CD4-positive, CD25-positive, alpha-beta regulatory T cell (primary cell): ENCODE measurements at regions not wholly inside any gene's neighbourhood (a gene's known extent, or its start where the extent isn't known, plus 50 kb on each side); places are given as distances from the start of the nearest gene placed in this dataset.
A peak's percentile ranks its signal among the peaks of the same experiment; 100 is the strongest.

Experiments
- ATAC-seq, 2 donors: fragments of 150-1000 bp; cut with Tn5 transposase; one replicate each; pipeline ENCODE4 v1.10.0; 2021; ENCODE audit warnings: low read depth in 2 of 2, moderate number of reproducible peaks in 2 of 2, moderate library complexity in 1 of 2
- DNase-seq, 3 donors: peaks; one replicate each; pipeline versions ENCODE4 v3.0.0 to v3.0.0-alpha.2; 2012 to 2022; ENCODE audit warnings: mixed read lengths in 1 of 3
- H3K27ac ChIP-seq: one replicate; pipeline ENCODE4 v1.7.0; 2013; ENCODE audit warnings: mild to moderate bottlenecking, low read length; ENCODE audit not compliant: insufficient read depth, poor library complexity, severe bottlenecking
- H3K27me3 ChIP-seq: one replicate; pipeline ENCODE4 v1.7.0; 2013; ENCODE audit warnings: low read length; ENCODE audit not compliant: control insufficient read depth, insufficient read depth
- H3K36me3 ChIP-seq: one replicate; pipeline ENCODE4 v1.7.0; 2013; ENCODE audit warnings: mild to moderate bottlenecking, low read length, moderate library complexity; ENCODE audit not compliant: control insufficient read depth, insufficient read depth
- H3K4me1 ChIP-seq: 2 replicates; pipeline ENCODE4 v1.7.0; 2013; ENCODE audit warnings: mild to moderate bottlenecking, low read length; ENCODE audit not compliant: insufficient read depth, control insufficient read depth, poor library complexity, severe bottlenecking
- H3K4me3 ChIP-seq: one replicate; pipeline ENCODE4 v1.7.0; 2013; ENCODE audit warnings: low read depth, mild to moderate bottlenecking, low read length, moderate library complexity
- H3K9me3 ChIP-seq, 2 experiments: 1 replicate in 1 of 2; 2 replicates in 1 of 2; pipeline ENCODE4 v1.7.0; 2013; ENCODE audit warnings: low read length in 2 of 2, mild to moderate bottlenecking in 1 of 2, moderate library complexity in 1 of 2; ENCODE audit not compliant: control insufficient read depth in 2 of 2
- H3K27ac Mint-ChIP-seq, 3 donors: one replicate each; pipeline ENCODE4 v1.8.0; 2020 to 2022; ENCODE audit warnings: mild to moderate bottlenecking in 3 of 3, mixed read lengths in 3 of 3, moderate library complexity in 2 of 3
- H3K27me3 Mint-ChIP-seq: one replicate; pipeline ENCODE4 v1.8.0; 2022; ENCODE audit warnings: mild to moderate bottlenecking, mixed read lengths
- H3K36me3 Mint-ChIP-seq: one replicate; pipeline ENCODE4 v1.8.0; 2020; ENCODE audit warnings: mixed read lengths
- H3K4me1 Mint-ChIP-seq, 4 donors: one replicate each; pipeline ENCODE4 v1.8.0; 2020 to 2022; ENCODE audit warnings: mixed read lengths in 4 of 4, mild to moderate bottlenecking in 1 of 4
- H3K4me3 Mint-ChIP-seq, 4 donors: one replicate each; pipeline ENCODE4 v1.8.0; 2020 to 2022; ENCODE audit warnings: mild to moderate bottlenecking in 4 of 4, mixed read lengths in 4 of 4, moderate library complexity in 3 of 4
- H3K9me3 Mint-ChIP-seq, 7 donors: one replicate each; pipeline ENCODE4 v1.8.0; 2020 to 2022; ENCODE audit warnings: mixed read lengths in 7 of 7, mild to moderate bottlenecking in 3 of 7, moderate library complexity in 2 of 7

DNA sequence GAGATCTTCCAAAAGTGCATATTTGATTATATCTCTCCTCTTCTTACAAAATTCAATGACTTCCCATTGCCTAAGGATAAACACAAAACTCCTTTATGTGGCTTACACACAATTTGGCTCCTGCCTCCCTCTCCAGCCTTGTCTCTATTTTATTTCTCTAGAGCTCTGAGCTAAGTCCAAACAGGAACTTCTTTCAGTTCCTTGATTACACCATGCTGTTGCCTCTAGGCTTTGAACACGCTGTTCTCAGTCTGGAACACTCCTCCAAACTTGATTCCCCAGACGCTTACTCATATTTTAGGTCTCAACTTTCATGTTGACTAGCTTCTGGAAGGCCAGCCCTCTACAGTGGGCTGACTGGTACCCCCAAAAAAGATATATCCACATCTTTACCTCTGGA is 258.5 kb downstream of the COG6 start:
- Histone ChIP-seq H3K27me3 (no peaks in the 10 kb centered on the region), H3K27ac (no peak overlapping the region), H3K4me3 (no peak overlapping the region), H3K4me1 (no peaks in the 10 kb centered on the region), H3K36me3 (no peaks in the 10 kb centered on the region), H3K9me3 (no peaks in the 10 kb centered on the region)
- no peak overlapping the region for H3K27ac Mint-ChIP-seq
- ATAC-seq = no peak
- peaks cover 4% of the 10 kb centered on the region for H3K27me3 Mint-ChIP-seq
- no peaks in the 10 kb centered on the region for H3K9me3 Mint-ChIP-seq
- no peaks in the 10 kb centered on the region for H3K36me3 Mint-ChIP-seq
- DNase-seq = no peak
- H3K4me3 Mint-ChIP-seq = peak overlapping the region in 1 of 4 donors; percentile 4
- peaks cover 0 to 4% (median 2%) of the 10 kb centered on the region in 4 donors for H3K4me1 Mint-ChIP-seq

DNA sequence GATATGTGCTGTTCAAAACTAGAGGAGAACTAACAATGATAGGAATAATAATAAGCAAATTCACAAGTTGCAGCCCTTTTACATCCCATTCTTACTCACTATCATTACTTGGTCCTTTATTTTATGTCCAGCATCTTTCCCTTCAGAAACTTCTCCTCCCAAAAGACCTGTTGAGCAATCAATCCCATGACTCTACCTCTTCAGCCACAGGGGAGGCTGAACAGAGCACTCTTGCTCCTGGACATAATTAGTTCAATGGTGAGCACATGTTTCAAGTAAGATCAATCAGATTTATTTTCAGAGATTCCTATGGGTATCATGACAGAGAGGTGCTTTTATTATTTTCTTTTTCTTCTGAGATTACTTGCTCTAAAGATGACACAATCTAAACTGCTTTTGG is 260.0 kb downstream of the COG6 start:
- peaks cover 0 to 2% (median 0%) of the 10 kb centered on the region in 7 donors for H3K9me3 Mint-ChIP-seq
- DNase-seq (no peak), ATAC-seq (no peak)
- H3K36me3 Mint-ChIP-seq = no peaks in the 10 kb centered on the region
- H3K4me1 Mint-ChIP-seq = peaks cover 0 to 4% (median 2%) of the 10 kb centered on the region in 4 donors
- H3K4me3 ChIP-seq = no peak overlapping the region
- peaks cover 4% of the 10 kb centered on the region for H3K27me3 Mint-ChIP-seq
- no peak overlapping the region for H3K27ac ChIP-seq
- H3K27ac Mint-ChIP-seq = no peak overlapping the region
- no peaks in the 10 kb centered on the region for H3K4me1 ChIP-seq
- no peaks in the 10 kb centered on the region for H3K27me3 ChIP-seq
- no peaks in the 10 kb centered on the region for H3K9me3 ChIP-seq
- H3K36me3 ChIP-seq = no peaks in the 10 kb centered on the region
- no peak overlapping the region for H3K4me3 Mint-ChIP-seq

DNA sequence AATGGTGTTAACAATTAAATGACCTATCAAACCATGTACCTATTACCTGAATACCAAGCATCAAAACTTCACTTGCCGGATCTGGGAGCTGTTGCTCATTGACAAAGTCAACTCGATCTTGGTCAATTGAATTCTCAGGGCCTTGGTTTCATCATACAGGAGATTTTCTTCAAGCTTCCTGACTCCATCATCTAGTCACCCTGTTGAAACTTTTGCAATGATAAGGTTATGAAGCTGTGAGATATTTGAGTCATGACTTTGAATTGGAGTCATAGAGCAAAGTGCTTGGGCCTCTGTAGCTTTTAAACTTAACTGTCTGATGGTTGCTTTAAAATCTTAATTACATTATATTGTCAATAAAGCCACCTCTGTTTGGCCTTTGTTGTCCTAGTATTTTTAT is 260.9 kb downstream of the COG6 start:
- ATAC-seq (no peak), DNase-seq (no peak)
- H3K36me3 ChIP-seq = no peaks in the 10 kb centered on the region
- no peaks in the 10 kb centered on the region for H3K9me3 ChIP-seq
- no peak overlapping the region for H3K4me3 Mint-ChIP-seq
- no peaks in the 10 kb centered on the region for H3K36me3 Mint-ChIP-seq
- peaks cover 0 to 4% (median 0%) of the 10 kb centered on the region in 4 donors for H3K4me1 Mint-ChIP-seq
- peaks cover 0 to 2% (median 0%) of the 10 kb centered on the region in 7 donors for H3K9me3 Mint-ChIP-seq
- no peak overlapping the region for H3K27ac Mint-ChIP-seq
- peaks cover 4% of the 10 kb centered on the region for H3K27me3 Mint-ChIP-seq
- H3K27ac ChIP-seq = no peak overlapping the region
- H3K27me3 ChIP-seq = no peaks in the 10 kb centered on the region
- no peak overlapping the region for H3K4me3 ChIP-seq
- H3K4me1 ChIP-seq = no peaks in the 10 kb centered on the region

DNA sequence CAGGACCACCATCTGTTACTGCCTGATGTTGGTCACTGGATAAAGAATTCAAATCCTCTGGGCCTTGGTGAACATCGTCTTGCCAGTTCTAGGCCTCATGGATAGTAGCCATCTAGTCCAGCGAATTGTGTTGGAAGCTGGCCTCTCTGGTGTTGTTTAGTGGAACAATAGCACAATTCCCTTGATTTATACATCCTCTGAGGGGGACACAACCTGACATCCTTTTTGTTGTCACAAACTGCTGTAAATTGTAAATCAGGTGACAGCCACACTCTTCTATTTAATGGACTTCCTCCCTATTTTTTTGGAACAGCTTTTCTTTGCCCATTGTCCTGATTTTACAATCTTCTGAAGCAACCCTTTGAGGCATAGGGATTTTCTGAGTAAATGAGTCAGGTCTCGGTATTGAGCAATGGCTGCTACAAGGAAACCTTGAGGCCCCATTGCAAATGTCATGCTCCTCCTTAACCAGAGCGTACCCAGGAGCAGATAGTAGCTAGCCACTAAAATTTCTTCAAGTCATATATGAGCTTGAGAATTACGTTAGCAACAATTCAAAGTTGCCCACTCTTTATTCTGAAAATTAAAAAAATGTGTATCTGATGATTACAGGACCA is 263.3 kb downstream of the COG6 start:
- no peak for ATAC-seq
- H3K36me3 ChIP-seq = no peaks in the 10 kb centered on the region

DNA sequence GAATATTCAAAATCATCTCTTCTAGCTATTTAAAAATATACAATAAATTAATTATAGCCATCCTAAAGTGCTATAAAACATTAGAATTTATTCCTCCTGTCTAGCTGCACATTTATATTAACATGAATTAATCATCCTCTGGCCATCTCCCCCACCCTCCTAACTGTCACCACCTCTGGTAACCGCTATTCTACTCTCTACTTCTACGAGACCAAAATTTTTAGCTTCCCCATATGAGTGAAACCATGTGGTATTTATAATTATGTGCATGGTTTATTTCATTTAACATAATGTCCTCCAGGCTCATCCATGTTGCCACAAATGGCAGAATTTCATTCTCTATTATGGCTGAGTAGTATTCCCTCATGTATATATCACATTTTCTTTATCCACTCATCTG is 265.2 kb downstream of the COG6 start:
- no peaks in the 10 kb centered on the region for H3K27me3 ChIP-seq
- no peak overlapping the region for H3K27ac ChIP-seq
- peaks cover 0 to 5% of the 10 kb centered on the region in 2 experiments for H3K9me3 ChIP-seq
- H3K36me3 ChIP-seq = no peaks in the 10 kb centered on the region
- peaks cover 0 to 18% (median 7%) of the 10 kb centered on the region in 7 donors for H3K9me3 Mint-ChIP-seq
- H3K4me1 Mint-ChIP-seq = no peaks in the 10 kb centered on the region
- ATAC-seq (no peak), DNase-seq (no peak)
- no peak overlapping the region for H3K4me3 ChIP-seq
- H3K36me3 Mint-ChIP-seq = no peaks in the 10 kb centered on the region
- H3K27ac Mint-ChIP-seq = no peak overlapping the region
- no peaks in the 10 kb centered on the region for H3K4me1 ChIP-seq
- peaks cover 9% of the 10 kb centered on the region for H3K27me3 Mint-ChIP-seq
- H3K4me3 Mint-ChIP-seq = no peak overlapping the region

More for the DNA sequence above, 263.3 kb downstream of the COG6 start:
- H3K4me1 Mint-ChIP-seq = no peaks in the 10 kb centered on the region
- no peaks in the 10 kb centered on the region for H3K4me1 ChIP-seq
- H3K27me3 Mint-ChIP-seq = peaks cover 9% of the 10 kb centered on the region
- no peaks in the 10 kb centered on the region for H3K36me3 Mint-ChIP-seq
- no peak for DNase-seq
- no peak overlapping the region for H3K4me3 Mint-ChIP-seq
- H3K4me3 ChIP-seq = no peak overlapping the region
- H3K9me3 Mint-ChIP-seq = peaks cover 0 to 8% (median 2%) of the 10 kb centered on the region in 7 donors
- H3K27me3 ChIP-seq = no peaks in the 10 kb centered on the region
- no peaks in the 10 kb centered on the region for H3K9me3 ChIP-seq
- no peak overlapping the region for H3K27ac Mint-ChIP-seq
- no peak overlapping the region for H3K27ac ChIP-seq

DNA sequence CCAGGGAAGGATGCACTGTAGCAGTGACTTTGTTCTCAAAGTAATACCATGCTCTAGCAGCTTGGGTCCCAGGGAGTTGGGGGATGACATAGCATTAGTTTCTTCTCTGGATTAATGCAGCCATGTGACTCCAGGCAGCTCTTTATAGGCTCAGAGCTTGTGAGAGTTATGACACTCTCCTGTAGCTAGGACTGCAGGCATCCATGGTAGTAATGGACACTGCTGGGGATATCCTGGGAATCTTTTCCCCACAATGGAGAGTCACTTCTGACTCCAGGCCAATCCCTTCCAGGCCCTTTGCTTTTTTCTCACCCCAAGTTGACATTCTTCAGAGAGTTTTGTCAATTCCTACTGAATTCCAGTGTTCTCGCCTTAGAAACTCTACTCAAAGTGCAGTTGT is 270.9 kb downstream of the COG6 start:
- no peak for DNase-seq
- H3K27me3 Mint-ChIP-seq = peaks cover 9% of the 10 kb centered on the region
- no peaks in the 10 kb centered on the region for H3K36me3 ChIP-seq
- H3K4me1 Mint-ChIP-seq = peaks cover 14 to 18% (median 15%) of the 10 kb centered on the region in 4 donors
- peaks cover 0 to 5% of the 10 kb centered on the region in 2 experiments for H3K9me3 ChIP-seq
- H3K4me3 ChIP-seq = no peak overlapping the region
- no peak overlapping the region for H3K27ac Mint-ChIP-seq
- H3K36me3 Mint-ChIP-seq = no peaks in the 10 kb centered on the region
- H3K4me3 Mint-ChIP-seq = peak overlapping the region in 1 of 4 donors; percentile 77
- H3K27me3 ChIP-seq = no peaks in the 10 kb centered on the region
- no peaks in the 10 kb centered on the region for H3K4me1 ChIP-seq
- H3K9me3 Mint-ChIP-seq = peaks cover 0 to 22% (median 5%) of the 10 kb centered on the region in 7 donors
- no peak overlapping the region for H3K27ac ChIP-seq
- ATAC-seq = no peak

DNA sequence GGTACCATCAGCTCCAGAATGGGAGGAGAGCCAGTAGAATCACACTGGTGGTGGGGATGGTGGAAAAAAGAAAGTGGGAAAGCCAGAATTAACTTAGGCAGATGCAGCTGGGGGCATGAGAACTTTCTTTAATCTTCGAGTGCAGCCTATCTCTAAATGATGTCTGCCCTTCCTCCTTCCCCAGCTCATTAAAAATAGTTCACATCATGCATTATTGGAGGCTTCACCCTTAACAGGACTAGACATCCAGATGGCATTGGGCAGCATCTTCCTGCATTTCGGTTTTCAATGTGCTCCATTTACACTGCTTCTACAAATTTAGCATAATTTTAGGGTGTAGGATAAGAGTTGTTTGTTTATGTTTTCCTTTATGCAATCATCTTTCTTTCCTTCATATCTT is 272.8 kb downstream of the COG6 start:
- ATAC-seq = no peak
- no peak overlapping the region for H3K4me3 Mint-ChIP-seq
- H3K9me3 ChIP-seq = peaks cover 0 to 5% of the 10 kb centered on the region in 2 experiments
- H3K36me3 Mint-ChIP-seq = no peaks in the 10 kb centered on the region
- no peaks in the 10 kb centered on the region for H3K36me3 ChIP-seq
- no peak for DNase-seq
- H3K27ac Mint-ChIP-seq = no peak overlapping the region
- peaks cover 4% of the 10 kb centered on the region for H3K27me3 Mint-ChIP-seq
- no peak overlapping the region for H3K4me3 ChIP-seq
- no peaks in the 10 kb centered on the region for H3K27me3 ChIP-seq
- H3K4me1 ChIP-seq = no peaks in the 10 kb centered on the region
- H3K27ac ChIP-seq = no peak overlapping the region
- peaks cover 0 to 15% (median 5%) of the 10 kb centered on the region in 7 donors for H3K9me3 Mint-ChIP-seq
- H3K4me1 Mint-ChIP-seq = peaks cover 14 to 18% (median 16%) of the 10 kb centered on the region in 4 donors

DNA sequence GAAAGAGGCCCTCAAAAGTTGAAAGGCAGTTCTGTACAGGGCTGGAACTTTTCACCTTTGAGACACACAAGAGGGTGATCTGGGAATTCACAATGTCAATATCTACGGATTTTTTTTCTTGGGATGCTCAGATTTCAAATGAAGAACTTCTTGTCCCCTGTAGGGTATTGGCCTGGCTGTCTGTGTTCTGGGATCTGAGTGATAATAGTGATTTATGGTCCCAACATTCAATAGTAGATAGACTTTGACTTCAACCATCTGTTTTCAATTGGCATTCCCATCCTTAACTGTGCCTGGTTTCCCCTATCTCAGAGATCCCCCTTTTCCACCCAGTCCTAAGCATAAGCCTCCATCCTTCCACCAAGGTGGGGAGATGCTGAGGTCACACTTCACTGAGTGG is 274.1 kb downstream of the COG6 start:
- ATAC-seq (no peak), DNase-seq (no peak)
- Histone ChIP-seq H3K36me3 (no peaks in the 10 kb centered on the region), H3K9me3 (peaks cover 0 to 5% of the 10 kb centered on the region in 2 experiments), H3K27me3 (no peaks in the 10 kb centered on the region), H3K27ac (no peak overlapping the region), H3K4me3 (peak overlapping the region; percentile 60), H3K4me1 (no peaks in the 10 kb centered on the region)
- Mint-ChIP-seq H3K27ac (no peak overlapping the region), H3K27me3 (peaks cover 4% of the 10 kb centered on the region), H3K4me1 (peaks cover 14 to 18% (median 16%) of the 10 kb centered on the region in 4 donors), H3K36me3 (no peaks in the 10 kb centered on the region), H3K9me3 (peaks cover 0 to 12% (median 4%) of the 10 kb centered on the region in 7 donors), H3K4me3 (no peak overlapping the region)
